Activated CD4-positive, CD25-positive, alpha-beta regulatory T cell treated with anti-CD3 and anti-CD28 coated beads, Interleukin-2, amount 50 U/mL, for 16 hours (primary cell): ENCODE measurements at regions not wholly inside any gene's neighbourhood (a gene's known extent, or its start where the extent isn't known, plus 50 kb on each side); places are given as distances from the start of the nearest gene placed in this dataset.
"Not testable (repeated sequence)": the region's sequence is repeated elsewhere in the genome, so short reads cannot be mapped to it uniquely, and the experiment has no call there.

Experiments used
- DNase-seq: peaks from one replicate; pipeline ENCODE4 v3.0.0-alpha.2; 2020; ENCODE audit warnings: low read depth, low spot score

DNA sequence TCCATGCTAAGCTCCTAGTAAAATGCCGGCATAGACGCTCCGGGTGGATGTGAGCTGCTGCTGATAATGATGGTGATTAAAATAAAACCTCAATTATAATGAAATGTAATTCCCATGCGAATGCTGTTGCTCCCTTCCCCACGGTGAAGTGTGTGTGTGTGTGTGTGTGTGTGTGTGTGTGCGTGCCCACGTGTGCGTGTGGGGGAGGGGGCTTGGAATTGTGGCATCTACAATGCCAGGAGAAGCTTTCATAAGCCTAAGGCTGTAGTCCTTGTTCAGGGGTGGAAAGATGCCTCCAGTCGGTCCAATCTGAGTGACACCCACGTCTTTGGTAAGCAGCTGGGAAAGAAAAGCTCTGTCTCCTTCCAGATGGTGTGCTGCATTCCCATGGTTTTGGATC, 137.9 kb downstream of the CDH26 start:
- no peak for DNase-seq

DNA sequence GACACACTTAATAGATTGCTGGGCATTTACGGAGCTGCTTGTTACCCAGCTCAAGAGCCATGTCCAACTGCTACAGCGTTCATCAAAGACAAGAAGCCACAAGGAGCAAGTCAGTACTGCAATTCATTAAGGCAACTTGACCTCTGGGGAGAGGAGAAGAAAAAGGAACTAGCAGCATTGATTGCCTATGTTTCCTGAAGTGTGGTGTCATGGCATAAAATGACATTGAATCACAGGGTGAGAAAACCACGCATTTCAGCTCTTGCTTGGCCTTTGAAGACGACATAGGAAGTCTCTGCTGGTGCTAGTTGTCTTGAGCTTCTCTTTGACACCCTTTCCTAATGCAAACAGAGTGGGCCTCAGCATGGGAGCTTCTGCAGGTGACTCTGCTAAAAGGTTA, 139.1 kb downstream of the CDH26 start:
- no peak for DNase-seq

DNA sequence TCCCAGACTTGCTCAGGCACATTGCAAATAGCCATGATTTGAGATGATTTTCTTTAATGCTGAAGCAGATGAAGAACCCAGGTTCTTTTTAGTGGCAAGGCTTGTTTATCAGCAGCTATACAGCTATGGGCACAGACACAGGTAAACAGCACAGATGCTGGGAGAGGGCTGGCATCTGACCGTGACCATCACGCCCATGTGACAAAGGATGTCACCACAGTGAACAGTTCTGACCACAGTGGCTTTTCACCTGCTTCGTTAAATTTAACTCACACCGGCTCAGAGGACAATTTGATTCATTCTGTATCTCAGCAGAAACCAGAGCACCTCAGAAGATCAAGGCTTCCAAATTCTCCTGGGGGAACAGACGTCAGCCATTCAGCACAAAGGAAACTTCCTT, 142.6 kb downstream of the CDH26 start:
- no peak for DNase-seq

DNA sequence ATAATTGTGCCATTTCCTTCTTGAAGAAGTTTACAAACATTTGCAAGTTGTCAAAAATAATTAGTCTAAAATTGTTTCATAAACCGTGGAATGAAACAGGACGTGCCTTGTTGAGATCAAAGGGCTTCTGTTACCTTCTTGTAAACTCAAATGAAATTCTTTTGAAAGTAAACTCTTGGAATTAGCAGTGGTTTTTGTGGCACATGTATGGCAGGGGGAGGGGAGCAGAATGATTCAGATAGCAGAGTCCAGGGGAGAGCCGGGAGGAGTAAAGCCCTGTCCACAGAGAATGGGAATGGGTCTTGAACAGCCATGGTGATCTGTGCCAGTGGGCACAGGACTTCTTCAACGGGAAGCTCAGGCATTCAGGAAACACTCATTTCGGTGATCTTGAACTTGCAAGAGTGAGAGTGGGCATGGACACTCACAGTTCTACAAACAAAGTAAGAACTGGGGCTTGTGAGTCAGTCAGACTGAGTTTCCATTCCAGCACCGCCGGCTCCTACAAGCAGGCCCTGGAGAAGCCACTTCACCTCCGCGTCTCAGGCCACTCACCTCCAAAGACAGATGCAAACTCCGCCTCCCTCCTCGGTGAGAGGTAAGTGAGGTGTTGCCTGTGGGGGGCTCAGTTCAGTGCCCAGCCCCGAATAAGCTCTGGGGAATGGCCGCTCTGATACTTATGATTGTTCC, 143.1 kb downstream of the CDH26 start:
- DNase-seq = no peak

DNA sequence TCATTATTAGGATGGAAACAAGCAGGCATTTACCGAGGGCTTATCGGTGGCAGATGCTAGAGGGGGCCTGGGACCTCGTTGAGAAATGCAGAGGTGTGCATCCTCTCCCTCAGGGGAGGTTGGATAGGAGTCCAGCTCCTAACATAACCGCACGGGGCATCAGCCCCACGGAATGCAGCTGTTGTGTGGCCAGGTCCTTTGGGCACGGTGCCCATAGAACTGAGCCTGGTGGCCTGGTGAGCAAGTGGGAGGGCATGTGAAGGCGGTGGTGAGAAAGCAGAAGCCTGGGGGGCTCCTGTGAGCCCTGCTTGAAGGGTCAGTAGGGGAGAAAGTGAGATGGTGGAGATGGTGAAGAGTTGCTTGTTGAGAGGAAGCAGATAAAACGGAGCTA, 143.7 kb downstream of the CDH26 start:
- DNase-seq = no peak

DNA sequence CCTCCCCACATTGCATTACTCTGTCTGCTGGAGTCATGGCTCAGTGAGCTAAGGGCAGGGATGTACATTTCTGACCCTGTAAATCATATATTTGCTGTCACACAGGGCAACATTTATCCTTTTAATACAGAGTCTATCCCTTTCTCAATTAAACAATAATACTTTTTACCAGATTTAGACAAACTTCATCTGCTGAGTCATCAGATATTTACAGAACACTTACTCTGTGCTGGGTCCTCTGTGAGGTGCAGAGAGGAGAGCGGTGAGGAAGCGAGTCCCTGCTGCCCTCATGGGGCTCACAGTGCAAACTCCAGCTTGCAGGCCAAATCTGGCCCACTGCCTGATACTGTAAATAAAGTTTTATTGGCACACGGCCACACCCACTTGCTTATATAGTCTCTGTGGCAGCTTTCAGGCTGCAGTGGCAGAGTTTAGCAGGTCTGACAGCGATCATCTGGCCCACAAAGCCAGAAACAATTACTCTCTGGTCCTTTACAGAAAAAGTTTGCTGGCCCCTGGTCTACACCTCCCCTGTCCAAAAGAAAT, 144.5 kb downstream of the CDH26 start:
- no peak for DNase-seq

DNA sequence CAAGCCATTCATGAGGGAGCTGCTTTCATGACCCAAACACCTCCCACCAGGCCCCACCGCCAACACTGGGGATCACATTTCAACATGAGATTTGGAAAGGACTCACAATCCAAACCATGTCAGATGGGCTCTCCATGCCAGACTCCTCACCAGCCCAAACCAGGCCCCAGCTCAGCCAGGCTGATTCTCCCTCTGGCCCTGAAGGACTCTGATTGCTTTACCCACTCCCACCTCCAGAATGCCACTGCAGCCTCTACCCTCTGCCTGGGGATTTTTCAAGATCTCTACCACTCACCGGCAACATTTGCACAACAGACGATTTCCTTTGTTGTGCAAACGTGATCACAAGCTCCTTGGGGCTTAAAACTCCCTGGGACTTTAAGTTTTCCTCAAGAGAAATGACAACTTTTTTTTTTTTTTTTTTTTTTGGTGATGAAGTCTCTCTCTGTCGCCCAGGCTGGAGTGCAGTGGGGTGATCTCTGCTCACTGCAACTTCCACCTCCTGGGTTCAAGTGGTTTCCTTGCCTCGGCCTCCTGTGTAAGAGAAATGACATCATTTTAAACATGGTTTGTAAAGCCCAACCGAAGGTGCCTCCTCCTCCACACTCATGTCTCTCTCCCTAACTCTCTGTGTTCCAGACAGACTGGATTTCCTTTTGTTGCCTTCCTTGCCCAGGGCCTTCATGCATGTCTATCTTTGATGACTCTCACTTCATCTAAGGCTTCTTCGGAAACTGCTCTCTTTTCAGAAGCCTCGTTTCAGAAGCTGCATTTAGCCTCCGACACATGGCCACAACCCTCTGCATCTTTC, 147.0 kb downstream of the CDH26 start:
- no peak for DNase-seq

DNA sequence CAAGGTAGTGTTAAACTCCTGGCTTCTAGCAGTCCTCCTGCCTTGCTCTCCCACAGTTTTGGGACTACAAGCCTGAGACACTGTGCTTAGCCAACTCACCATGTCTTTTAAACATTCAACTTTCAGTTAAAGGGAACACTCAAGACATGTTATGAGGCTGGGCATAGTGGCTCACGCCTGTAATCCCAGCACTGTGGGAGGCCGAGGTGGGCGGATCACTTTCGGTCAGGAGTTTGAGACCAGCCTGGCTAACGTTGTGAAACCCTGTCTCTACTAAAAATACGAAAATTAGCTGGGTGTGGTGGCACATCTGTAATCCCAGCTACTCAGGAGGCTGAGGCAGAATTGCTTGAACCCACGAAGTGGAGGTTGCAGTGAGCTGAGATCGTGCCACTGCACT, 148.0 kb downstream of the CDH26 start:
- not testable (repeated sequence) for DNase-seq

DNA sequence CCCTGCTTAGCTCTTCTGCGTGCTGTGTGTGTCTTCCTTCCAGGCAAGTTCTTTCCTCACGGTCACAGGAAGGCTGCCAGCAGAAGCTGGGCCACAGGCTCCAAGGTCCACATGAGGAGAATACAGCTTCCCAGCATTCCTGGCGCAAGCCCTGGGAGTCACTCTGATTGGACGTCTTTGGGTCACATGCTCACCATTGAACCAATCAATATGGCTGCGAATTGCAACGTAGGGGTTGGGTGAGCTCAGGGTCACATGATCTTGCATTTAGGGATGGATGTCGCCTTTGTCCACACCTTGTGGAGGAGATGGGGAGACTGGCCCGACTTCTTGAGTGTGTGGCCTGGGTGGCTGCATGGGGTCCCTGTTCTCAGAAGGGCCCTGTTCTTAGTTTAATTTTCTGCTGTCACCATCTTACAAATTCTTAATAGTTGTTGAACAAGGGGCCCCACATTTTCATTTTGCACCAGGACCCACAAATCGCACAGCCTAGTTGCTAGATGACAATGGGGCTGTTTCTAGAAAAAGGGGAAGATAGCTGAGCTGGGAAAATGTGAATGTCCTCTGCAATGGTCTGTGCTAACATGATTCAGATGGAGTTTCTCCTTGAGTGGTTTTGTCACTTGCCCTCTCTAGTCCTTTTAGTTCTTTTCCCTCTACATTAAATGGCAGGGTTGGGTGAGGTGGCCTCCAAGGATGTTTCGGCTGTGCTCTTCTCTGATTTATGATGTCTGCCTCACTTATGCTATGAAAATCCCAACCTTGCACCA, 149.6 kb downstream of the CDH26 start:
- DNase-seq = no peak

DNA sequence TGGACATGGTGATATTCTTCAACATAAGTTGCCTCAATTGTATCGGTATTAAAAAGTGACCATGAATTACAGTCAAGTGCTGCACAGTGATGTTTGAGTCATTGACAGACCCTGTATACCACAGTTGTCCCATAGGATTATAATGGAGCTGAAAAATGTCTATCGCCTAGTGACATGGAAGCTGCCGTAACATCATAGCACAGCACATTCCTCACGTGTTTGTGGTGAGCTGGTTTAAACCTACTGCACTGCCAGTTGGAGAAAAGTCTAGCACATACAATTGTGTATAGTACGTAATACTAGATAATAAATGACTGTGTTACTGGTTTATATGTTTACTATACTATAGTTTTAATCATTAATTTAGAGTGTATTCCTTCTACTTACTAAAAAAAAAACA, 150.2 kb downstream of the CDH26 start:
- DNase-seq = no peak

DNA sequence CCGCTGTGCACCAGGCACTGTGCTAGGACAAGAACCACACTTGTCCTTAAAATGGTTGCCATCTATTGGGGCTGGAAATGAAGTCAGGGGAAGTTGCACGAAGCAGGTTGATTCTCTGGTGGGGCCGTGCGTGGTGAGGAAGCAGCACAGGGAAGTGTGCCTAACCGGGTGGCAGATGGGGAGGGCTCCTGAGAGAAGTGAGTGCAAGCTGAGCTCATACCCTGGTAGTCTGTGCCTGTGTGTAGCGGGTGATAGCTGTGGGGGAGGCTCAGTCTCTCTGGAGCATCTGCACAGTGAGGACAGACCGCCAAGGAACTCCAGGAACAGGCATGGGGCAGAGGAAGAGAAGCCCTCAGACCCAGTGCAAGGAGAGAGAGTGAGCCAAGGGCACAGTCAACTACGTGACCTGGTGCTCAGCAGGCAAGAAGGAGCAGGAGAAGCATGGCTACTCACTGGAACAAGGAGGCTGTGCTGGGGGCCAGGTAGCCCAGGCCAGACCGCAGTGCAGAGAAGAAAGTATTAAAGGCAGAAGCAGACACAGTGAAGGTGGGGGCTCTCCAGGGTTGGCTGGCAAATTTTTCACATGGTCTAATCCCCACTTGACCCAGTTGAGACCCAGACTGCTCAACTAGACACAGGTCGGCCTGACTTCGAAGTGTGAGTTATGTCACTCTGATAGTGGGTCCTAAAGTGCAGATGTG, 155.0 kb downstream of the CDH26 start:
- no peak for DNase-seq

DNA sequence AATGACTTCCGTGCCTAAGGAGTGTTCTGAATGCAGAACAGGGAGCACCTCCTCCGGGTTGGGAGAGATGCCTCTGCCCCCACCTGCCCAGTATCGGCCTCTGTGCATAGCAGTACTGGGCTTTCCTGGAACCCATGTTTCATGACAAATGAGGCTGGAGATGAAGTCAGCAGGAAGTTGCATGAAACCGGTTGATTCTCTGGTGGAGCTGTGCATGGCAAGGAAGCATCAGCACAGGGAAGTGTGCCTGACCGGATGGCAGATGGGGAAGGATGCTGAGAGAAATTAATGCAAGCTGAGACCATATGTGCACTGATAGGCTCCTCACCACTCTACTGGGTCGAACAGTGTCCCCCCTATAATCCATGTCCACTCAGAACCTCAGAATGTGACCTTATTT, 155.5 kb downstream of the CDH26 start:
- DNase-seq = no peak

DNA sequence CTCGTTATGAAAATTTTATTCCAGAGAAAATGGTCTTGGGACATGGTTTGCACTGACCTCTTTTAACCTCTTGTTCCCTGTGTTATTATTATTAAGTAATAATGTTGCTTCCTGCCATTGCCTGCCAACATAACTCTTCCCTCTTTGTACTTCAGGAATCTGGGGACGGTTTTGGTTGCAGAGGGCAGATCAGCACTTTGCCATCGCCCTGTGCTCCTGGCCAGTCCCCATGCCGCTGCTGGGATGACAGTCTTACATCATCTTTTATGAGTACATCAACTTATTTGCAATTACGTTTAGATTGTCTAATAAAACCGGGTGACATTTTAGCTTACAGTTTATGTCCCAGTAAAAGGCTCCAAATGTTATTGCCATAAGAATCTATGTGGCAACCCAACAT, 157.2 kb downstream of the CDH26 start:
- DNase-seq = no peak

DNA sequence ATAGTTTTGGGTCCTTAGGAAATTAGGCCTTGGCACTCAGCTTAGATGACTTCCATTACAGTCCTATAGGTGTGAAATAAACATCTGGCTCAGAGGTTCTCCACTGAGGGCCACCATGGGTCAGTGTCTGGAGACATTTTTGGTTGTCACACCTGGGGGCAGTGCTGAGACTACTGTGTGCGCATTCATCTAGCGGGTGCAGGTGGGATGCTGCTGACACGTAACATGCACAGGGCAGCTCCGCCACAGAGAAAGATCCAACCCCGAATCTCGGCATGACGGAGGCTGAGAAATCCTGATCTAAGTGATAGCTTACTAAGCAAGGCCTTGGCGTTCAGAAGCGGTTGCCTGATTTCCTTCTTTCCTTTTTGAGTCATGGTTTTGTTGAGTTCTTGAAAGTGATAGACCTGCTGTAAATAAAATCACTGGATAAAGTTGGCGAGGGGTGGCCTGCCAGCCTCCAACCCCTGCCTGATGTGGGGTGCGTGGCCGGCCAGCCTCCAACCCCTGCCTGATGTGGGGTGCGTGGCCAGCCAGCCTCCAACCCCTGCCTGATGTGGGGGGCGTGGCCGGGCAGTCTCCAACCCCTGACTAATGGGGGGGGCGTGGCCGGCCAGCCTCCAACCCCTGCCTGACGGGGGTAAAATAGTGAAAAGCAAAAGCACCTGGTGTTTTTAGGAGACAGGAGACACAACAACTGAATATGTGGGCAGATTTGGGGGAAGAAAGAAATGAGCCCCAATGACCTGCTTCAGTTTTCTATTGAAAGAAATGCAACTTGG, 158.1 kb downstream of the CDH26 start:
- no peak for DNase-seq

DNA sequence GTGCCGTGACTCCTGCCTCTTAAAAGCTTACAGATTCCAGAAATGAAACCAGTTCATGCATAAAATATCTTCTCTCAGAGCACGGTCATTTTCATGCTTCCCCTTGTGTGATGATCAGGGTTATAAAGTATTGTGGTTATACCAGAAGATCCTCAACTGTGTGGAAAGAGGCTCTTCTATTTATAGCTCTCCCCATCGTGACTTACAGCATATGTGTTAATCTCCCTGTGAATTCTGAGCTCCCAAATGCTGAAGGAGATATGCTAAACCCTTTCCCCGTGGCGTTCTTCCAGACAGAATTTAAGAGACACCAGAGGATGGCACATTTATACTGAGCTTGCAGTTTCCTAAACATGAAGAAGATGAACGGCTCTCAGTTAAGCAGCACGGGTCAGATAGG, 158.8 kb downstream of the CDH26 start:
- no peak for DNase-seq

DNA sequence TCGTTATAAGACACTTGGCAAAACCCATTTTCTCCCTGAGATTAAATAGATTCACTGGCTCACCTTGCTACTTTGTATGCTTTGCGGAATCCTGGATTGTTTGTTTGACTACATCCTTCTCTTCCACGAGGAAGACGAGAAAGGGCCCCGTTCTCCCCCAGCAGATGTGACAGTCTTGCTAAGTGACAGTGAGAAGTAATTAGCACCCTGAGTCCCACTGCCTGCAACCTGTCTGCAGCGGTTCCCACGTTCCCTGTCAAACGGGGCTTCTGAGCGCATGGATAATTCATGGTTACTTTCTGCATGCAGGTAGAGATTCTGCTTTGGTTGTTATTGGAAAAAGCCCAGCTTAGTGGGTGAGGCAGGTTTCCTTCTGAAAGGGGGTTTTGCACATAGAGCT, 163.7 kb downstream of the CDH26 start:
- DNase-seq = no peak

DNA sequence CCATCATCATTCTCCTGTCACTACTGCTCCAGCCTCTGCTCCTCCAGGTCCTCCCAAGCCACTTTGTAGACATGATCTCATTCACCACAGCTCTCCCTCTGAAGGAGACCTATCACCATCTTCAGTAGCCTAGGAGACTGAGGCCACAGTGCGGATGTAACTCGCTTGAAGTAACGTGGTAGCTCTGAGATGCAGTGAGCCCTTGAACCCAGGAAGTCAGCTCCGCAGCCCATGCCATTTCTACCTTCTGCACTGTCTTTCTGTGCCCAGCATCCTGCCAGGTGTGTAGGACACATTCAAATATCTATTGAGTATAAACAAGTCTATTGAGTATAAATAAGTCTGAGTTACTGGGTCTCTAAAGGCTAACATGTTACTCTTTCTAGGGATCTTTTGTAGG, 164.4 kb downstream of the CDH26 start:
- DNase-seq = no peak

DNA sequence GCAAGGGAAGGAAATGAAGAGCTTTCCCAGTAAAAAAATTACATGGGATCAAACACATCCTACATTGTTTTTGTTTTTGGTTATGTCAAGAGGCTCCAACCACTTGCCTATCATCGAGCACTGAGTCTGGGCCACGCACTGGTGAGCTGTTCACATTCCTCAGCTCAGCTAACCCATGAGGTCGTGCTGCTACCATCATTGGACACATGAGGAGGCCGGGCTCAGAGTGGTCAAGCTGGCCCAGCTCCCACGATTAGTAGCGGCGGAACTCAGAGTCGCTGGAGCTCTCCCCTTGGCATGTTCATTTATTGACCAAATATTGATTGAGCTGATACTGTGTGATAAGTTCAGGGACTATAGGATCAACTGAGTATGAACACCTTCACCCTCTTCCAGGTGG, 164.9 kb downstream of the CDH26 start:
- no peak for DNase-seq

DNA sequence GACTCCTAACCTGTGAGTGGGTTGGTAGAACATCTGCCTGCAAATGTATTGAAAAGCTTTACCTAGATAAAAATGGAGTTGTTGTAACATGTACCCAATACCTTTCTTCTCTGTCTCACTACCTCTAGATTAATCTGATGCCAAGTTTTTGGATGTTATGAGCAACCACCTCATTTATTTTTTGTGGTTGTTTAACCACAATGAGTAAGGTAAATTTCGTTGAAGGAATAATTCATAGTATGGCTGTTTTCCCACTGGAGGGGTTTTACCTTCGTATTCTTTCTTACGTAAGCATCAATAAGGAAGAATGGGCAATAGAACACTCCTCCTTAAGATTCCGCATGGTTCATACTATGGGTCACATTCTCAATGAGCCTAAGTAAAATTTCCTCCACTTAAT, 165.4 kb downstream of the CDH26 start:
- no peak for DNase-seq

DNA sequence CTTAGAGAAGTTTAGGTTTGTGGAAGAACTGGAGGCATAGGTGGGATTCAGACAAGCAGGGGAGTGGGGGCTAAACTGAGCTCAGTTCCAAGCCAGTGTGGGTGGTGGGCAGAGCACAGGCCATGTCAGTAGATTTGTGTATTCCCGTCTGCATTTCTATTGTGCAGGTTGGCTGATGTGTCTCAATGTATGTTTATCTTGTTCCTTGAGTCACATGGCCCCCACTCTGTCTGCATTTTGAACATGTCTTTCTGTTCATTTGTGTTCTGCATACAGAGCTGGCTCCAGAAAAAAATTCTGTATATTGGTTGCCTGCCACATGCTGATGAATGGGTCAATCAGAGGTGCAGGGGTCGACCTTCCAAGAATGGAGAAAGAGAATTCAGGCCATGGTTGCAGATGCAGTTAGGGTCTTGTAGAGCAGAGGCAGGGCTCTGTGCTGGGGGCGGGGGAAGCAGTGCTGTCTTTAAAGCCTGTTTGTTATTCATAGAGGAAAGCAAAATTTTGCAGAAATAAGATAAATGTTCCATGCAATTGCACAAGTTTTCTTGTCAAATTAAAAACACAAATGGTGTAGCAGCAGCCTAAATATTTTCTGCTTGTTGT, 166.7 kb downstream of the CDH26 start:
- DNase-seq = no peak

DNA sequence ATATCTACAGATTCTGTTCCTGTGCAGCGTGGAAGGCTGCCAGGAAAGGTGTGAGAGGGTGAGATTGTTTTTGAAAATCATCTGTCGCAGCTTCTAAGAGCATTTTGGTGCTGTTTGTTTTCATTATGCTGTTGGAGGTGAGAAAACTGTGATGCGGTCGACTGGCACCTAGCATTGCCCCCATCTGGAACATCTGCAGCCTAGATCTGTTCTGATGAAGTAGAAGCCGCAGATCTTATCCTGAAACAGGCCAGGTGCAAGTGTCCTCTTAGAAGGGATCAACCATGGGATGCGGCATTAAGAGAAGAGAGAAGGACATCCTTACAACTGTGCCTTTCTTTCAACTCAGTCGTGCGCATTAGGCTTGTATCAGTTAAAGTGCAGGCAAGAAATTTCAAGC, 167.3 kb downstream of the CDH26 start:
- DNase-seq = no peak
